Mesendoderm (in vitro differentiated cells): ENCODE measurements at regions not wholly inside any gene's neighbourhood (a gene's known extent, or its start where the extent isn't known, plus 50 kb on each side); places are given as distances from the start of the nearest gene placed in this dataset.

Experiments
- DNase-seq: peaks from one replicate; pipeline ENCODE4 v3.0.0; 2013
- H2AK5ac ChIP-seq: 2 replicates; pipeline ENCODE4 v1.6.1; 2013; ENCODE audit warnings: low read length, inconsistent platforms
- H2BK120ac ChIP-seq: 2 replicates; pipeline ENCODE4 v1.6.1; 2013; ENCODE audit warnings: low read depth, mild to moderate bottlenecking, low read length, moderate library complexity, mixed read lengths
- H2BK15ac ChIP-seq: replicated peaks from 2 replicates; pipeline ENCODE4 v1.6.1; 2013; ENCODE audit warnings: low read depth, mild to moderate bottlenecking, moderate library complexity
- H2BK5ac ChIP-seq: 2 replicates; pipeline ENCODE4 v1.6.1; 2013; ENCODE audit warnings: low read length, inconsistent platforms
- H3K18ac ChIP-seq: 2 replicates; pipeline ENCODE4 v1.6.1; 2013; ENCODE audit warnings: mild to moderate bottlenecking, low read length, mixed read lengths
- H3K23ac ChIP-seq: one replicate; pipeline ENCODE4 v1.6.1; 2013; ENCODE audit warnings: low read length
- H3K27ac ChIP-seq: 2 replicates; pipeline ENCODE4 v1.5.1; 2013; ENCODE audit warnings: low read depth, mild to moderate bottlenecking, inconsistent platforms, low read length, moderate library complexity
- H3K27me3 ChIP-seq: 2 replicates; pipeline ENCODE4 v1.6.1; 2013; ENCODE audit warnings: low read length, control low read depth, mild to moderate bottlenecking, inconsistent platforms; ENCODE audit not compliant: insufficient read depth, poor library complexity
- H3K36me3 ChIP-seq: 2 replicates; pipeline ENCODE4 v1.6.1; 2013; ENCODE audit warnings: low read length, inconsistent platforms; ENCODE audit not compliant: control insufficient read depth, insufficient read depth
- H3K4ac ChIP-seq: one replicate; pipeline ENCODE4 v1.6.1; 2013; ENCODE audit warnings: low read depth, mild to moderate bottlenecking, low read length, moderate library complexity
- H3K4me1 ChIP-seq: 2 replicates; pipeline ENCODE4 v1.6.1; 2013; ENCODE audit warnings: low read depth, low read length, inconsistent platforms; ENCODE audit not compliant: control insufficient read depth
- H3K4me2 ChIP-seq: 2 replicates; pipeline ENCODE4 v1.6.1; 2013; ENCODE audit warnings: low read length
- H3K4me3 ChIP-seq: 2 replicates; pipeline ENCODE4 v1.5.1; 2013; ENCODE audit warnings: mild to moderate bottlenecking, low read length
- H3K56ac ChIP-seq: one replicate; pipeline ENCODE4 v1.6.1; 2013; ENCODE audit warnings: low read length
- H3K79me1 ChIP-seq: 2 replicates; pipeline ENCODE4 v1.6.1; 2013; ENCODE audit warnings: low read length, inconsistent platforms
- H3K79me2 ChIP-seq: 2 replicates; pipeline ENCODE4 v1.6.1; 2013; ENCODE audit warnings: mild to moderate bottlenecking, low read length; ENCODE audit not compliant: control insufficient read depth, insufficient read depth
- H3K9ac ChIP-seq: 2 replicates; pipeline ENCODE4 v1.6.1; 2013; ENCODE audit warnings: low read length, inconsistent platforms
- H4K5ac ChIP-seq: one replicate; pipeline ENCODE4 v1.6.1; 2013; ENCODE audit warnings: low read length
- H4K8ac ChIP-seq: one replicate; pipeline ENCODE4 v1.6.1; 2013; ENCODE audit warnings: low read depth, mild to moderate bottlenecking, control low read depth, low read length, moderate library complexity
- WGBS: extraction: QIAGEN DNeasy Blood & Tissue Kit; methylation state at CpG from one replicate; pipeline ENCODE4 v1.1.7; 2013; ENCODE audit warnings: low lambda C conversion rate, missing lambda C conversion rate; ENCODE audit not compliant: insufficient coverage; ENCODE audit errors: extremely low coverage; 5-methylcytosine and 5-hydroxymethylcytosine counted together

GRCh38 chr2:105521176-105521575 is 122.3 kb upstream of the FHL2 start:
- H2BK5ac ChIP-seq, result no peak overlapping the region
- H3K27me3 ChIP-seq, result no peaks in the 10 kb centered on the region
- H3K4ac ChIP-seq, result no peak overlapping the region
- no peaks in the 10 kb centered on the region for H3K79me1 ChIP-seq
- no peak overlapping the region for H4K5ac ChIP-seq
- no peak overlapping the region for H3K56ac ChIP-seq
- WGBS, result no CpG with 5 or more reads among the region's 1 CpG
- H2BK120ac ChIP-seq, result no peak overlapping the region
- H3K36me3 ChIP-seq, result no peaks in the 10 kb centered on the region
- H3K4me1 ChIP-seq, result no peaks in the 10 kb centered on the region
- H2AK5ac ChIP-seq, result no peak overlapping the region
- no peak overlapping the region for H3K23ac ChIP-seq
- H2BK15ac ChIP-seq, result no peak overlapping the region
- no peak overlapping the region for H3K9ac ChIP-seq
- peak; percentile 14 for DNase-seq
- H3K79me2 ChIP-seq, result no peaks in the 10 kb centered on the region
- H3K4me3 ChIP-seq, result no peak overlapping the region
- H3K18ac ChIP-seq, result no peak overlapping the region
- H4K8ac ChIP-seq, result no peak overlapping the region
- no peak overlapping the region for H3K4me2 ChIP-seq
- H3K27ac ChIP-seq, result no peak overlapping the region

- no peak overlapping the region for H3K18ac ChIP-seq
- no peak overlapping the region for H2AK5ac ChIP-seq
- H3K4me2 ChIP-seq, result no peak overlapping the region
- no peaks in the 10 kb centered on the region for H3K79me1 ChIP-seq
- H3K9ac ChIP-seq, result no peak overlapping the region
- H3K4ac ChIP-seq, result no peak overlapping the region
- no peak overlapping the region for H4K5ac ChIP-seq
- no peaks in the 10 kb centered on the region for H3K79me2 ChIP-seq
- no peaks in the 10 kb centered on the region for H3K36me3 ChIP-seq
- H2BK120ac ChIP-seq, result no peak overlapping the region
- no peak overlapping the region for H3K23ac ChIP-seq
- H3K27me3 ChIP-seq, result no peaks in the 10 kb centered on the region
- H4K8ac ChIP-seq, result no peak overlapping the region
- no CpG with 5 or more reads among the region's 3 CpGs for WGBS
- H2BK15ac ChIP-seq, result no peak overlapping the region
- H3K4me1 ChIP-seq, result no peaks in the 10 kb centered on the region
- H3K56ac ChIP-seq, result no peak overlapping the region
- no peak overlapping the region for H3K4me3 ChIP-seq
- no peak overlapping the region for H2BK5ac ChIP-seq
- no peak for DNase-seq
- no peak overlapping the region for H3K27ac ChIP-seq
Measured at GRCh38 chr2:105519516-105519915, 120.7 kb upstream of the FHL2 start.

GRCh38 chr2:105518897-105519296 is 120.0 kb upstream of the FHL2 start:
- DNase-seq, result peak; percentile 23
- no CpG with 5 or more reads among the region's 6 CpGs for WGBS
- no peak overlapping the region for H3K4me2 ChIP-seq

GRCh38 chr2:105517814-105518705 is 119.2 kb upstream of the FHL2 start:
- no peaks in the 10 kb centered on the region for H3K27me3 ChIP-seq
- DNase-seq, result no peak
- H4K8ac ChIP-seq, result no peak overlapping the region
- H3K56ac ChIP-seq, result no peak overlapping the region
- no peak overlapping the region for H3K23ac ChIP-seq
- no peaks in the 10 kb centered on the region for H3K79me1 ChIP-seq
- H3K9ac ChIP-seq, result no peak overlapping the region
- H3K4me3 ChIP-seq, result no peak overlapping the region
- no peak overlapping the region for H2BK120ac ChIP-seq
- no peak overlapping the region for H3K18ac ChIP-seq
- no peaks in the 10 kb centered on the region for H3K79me2 ChIP-seq
- H2BK15ac ChIP-seq, result no peak overlapping the region
- no peaks in the 10 kb centered on the region for H3K36me3 ChIP-seq
- WGBS, result no CpG with 5 or more reads among the region's 8 CpGs
- H3K27ac ChIP-seq, result no peak overlapping the region
- H3K4ac ChIP-seq, result no peak overlapping the region
- no peak overlapping the region for H2BK5ac ChIP-seq
- H2AK5ac ChIP-seq, result no peak overlapping the region
- no peak overlapping the region for H4K5ac ChIP-seq
- no peak overlapping the region for H3K4me2 ChIP-seq
- no peaks in the 10 kb centered on the region for H3K4me1 ChIP-seq

More at GRCh38 chr2:105518897-105519296, 120.0 kb upstream of the FHL2 start:
- H4K5ac ChIP-seq, result no peak overlapping the region
- no peak overlapping the region for H3K4me3 ChIP-seq
- H3K9ac ChIP-seq, result no peak overlapping the region
- no peaks in the 10 kb centered on the region for H3K27me3 ChIP-seq
- no peak overlapping the region for H3K56ac ChIP-seq
- H2BK15ac ChIP-seq, result no peak overlapping the region
- no peaks in the 10 kb centered on the region for H3K79me1 ChIP-seq
- H3K18ac ChIP-seq, result no peak overlapping the region
- no peak overlapping the region for H3K4ac ChIP-seq
- H2BK120ac ChIP-seq, result no peak overlapping the region
- H3K23ac ChIP-seq, result no peak overlapping the region
- H3K36me3 ChIP-seq, result no peaks in the 10 kb centered on the region
- H2AK5ac ChIP-seq, result no peak overlapping the region
- H3K79me2 ChIP-seq, result no peaks in the 10 kb centered on the region
- no peak overlapping the region for H2BK5ac ChIP-seq
- H3K4me1 ChIP-seq, result no peaks in the 10 kb centered on the region
- no peak overlapping the region for H3K27ac ChIP-seq
- no peak overlapping the region for H4K8ac ChIP-seq

- no peaks in the 10 kb centered on the region for H3K79me1 ChIP-seq
- no peaks in the 10 kb centered on the region for H3K4me1 ChIP-seq
- H3K23ac ChIP-seq, result no peak overlapping the region
- DNase-seq, result no peak
- H4K5ac ChIP-seq, result no peak overlapping the region
- no peak overlapping the region for H2BK120ac ChIP-seq
- no peak overlapping the region for H2BK15ac ChIP-seq
- no peaks in the 10 kb centered on the region for H3K79me2 ChIP-seq
- H3K4me3 ChIP-seq, result no peak overlapping the region
- no peak overlapping the region for H3K56ac ChIP-seq
- no peak overlapping the region for H2AK5ac ChIP-seq
- no peak overlapping the region for H2BK5ac ChIP-seq
- no peak overlapping the region for H3K4me2 ChIP-seq
- WGBS, result no CpG with 5 or more reads among the region's 15 CpGs
- no peaks in the 10 kb centered on the region for H3K36me3 ChIP-seq
- H3K4ac ChIP-seq, result no peak overlapping the region
- no peak overlapping the region for H3K18ac ChIP-seq
- no peak overlapping the region for H4K8ac ChIP-seq
- no peak overlapping the region for H3K27ac ChIP-seq
- H3K9ac ChIP-seq, result no peak overlapping the region
- H3K27me3 ChIP-seq, result no peaks in the 10 kb centered on the region
Measured at GRCh38 chr2:105515581-105516415, 116.9 kb upstream of the FHL2 start.
